ENCODE measurements at regions not wholly inside any gene's neighbourhood (a gene's known extent, or its start where the extent isn't known, plus 50 kb on each side); places are given as distances from the start of the nearest gene placed in this dataset.
"Not testable (repeated sequence)": the region's sequence is repeated elsewhere in the genome, so short reads cannot be mapped to it uniquely, and the experiment has no call there.

GRCh38 chr10:3395458-3395861, 222.9 kb upstream of the PITRM1 start:
- peaks cover 36% of the 10 kb centered on the region for H3K27me3 Mint-ChIP-seq
- CTCF ChIA-PET, result interaction anchor here (1.2 kb wide), 1 partner anchor 1371 kb away, joined by 3 read pairs; no protein-coding TSS in a partner anchor
- peaks cover 2% of the 10 kb centered on the region for H3K9me3 Mint-ChIP-seq
- H3K27ac Mint-ChIP-seq, result no peak overlapping the region
- no peaks in the 10 kb centered on the region for H3K36me3 Mint-ChIP-seq
- peaks cover 14% of the 10 kb centered on the region for H3K4me1 Mint-ChIP-seq
- no peak overlapping the region for H3K4me3 Mint-ChIP-seq
- no peak for DNase-seq

DNA sequence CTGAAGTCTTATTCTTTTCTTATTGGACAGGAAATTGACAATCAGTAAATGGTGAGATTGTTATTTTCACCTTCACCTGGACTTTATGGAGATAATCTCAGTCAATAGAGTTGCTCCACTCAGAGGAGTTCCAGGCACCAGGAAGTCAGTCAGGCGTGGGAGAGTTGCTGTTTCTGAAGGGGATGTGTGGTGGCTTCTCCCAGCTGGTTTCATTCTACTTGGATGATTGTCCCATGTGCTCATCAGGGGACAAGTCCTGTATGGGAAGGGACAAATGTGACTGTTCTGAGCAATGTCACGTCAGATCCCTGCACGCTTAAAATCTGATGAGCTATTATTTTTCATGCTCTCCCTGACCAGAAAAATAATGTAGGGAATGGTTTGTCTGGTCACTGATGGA, 222.5 kb upstream of the PITRM1 start:
- Mint-ChIP-seq H3K9me3 (peaks cover 2% of the 10 kb centered on the region), H3K36me3 (no peaks in the 10 kb centered on the region), H3K27me3 (peaks cover 37% of the 10 kb centered on the region), H3K4me3 (no peak overlapping the region), H3K27ac (no peak overlapping the region), H3K4me1 (peaks cover 14% of the 10 kb centered on the region)
- CTCF ChIA-PET, result interaction anchor here (1.2 kb wide), 1 partner anchor 1371 kb away, joined by 3 read pairs; no protein-coding TSS in a partner anchor
- no peak for DNase-seq

GRCh38 chr10:3393958-3394357, 221.4 kb upstream of the PITRM1 start:
- Mint-ChIP-seq H3K9me3 (peaks cover 2% of the 10 kb centered on the region), H3K4me1 (peaks cover 6% of the 10 kb centered on the region), H3K36me3 (no peaks in the 10 kb centered on the region), H3K27ac (no peak overlapping the region), H3K27me3 (peaks cover 41% of the 10 kb centered on the region), H3K4me3 (no peak overlapping the region)
- CTCF ChIA-PET, result no interaction called here
- no peak for DNase-seq

- H3K4me3 Mint-ChIP-seq, result no peak overlapping the region
- no peak overlapping the region for H3K27ac Mint-ChIP-seq
- no peak for DNase-seq
- peaks cover 2% of the 10 kb centered on the region for H3K9me3 Mint-ChIP-seq
- peaks cover 39% of the 10 kb centered on the region for H3K27me3 Mint-ChIP-seq
- CTCF ChIA-PET, result no interaction called here
- peaks cover 2% of the 10 kb centered on the region for H3K4me1 Mint-ChIP-seq
- no peaks in the 10 kb centered on the region for H3K36me3 Mint-ChIP-seq
Measured at GRCh38 chr10:3391657-3392056, 219.1 kb upstream of the PITRM1 start.

DNA sequence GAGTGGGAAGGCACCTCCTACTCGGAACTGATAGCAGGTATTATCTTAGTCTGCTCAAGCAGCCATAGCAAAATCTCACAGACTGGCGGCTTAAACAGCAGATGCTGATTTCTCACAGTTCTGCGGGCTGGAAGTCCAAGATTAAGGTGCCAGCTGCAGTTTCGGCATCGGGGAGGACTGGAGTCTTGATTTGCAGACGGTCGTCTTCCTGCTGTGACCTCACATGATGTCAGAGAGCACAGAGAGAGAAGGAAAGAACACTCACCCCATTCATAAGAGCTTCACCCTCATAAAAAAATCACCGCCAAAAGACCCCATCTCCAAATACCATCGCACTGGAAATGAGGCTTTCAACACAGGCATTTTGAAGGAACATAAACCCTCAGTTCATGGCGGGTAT, 216.5 kb upstream of the PITRM1 start:
- CTCF ChIA-PET, result no interaction called here
- peaks cover 22% of the 10 kb centered on the region for H3K27me3 Mint-ChIP-seq
- no peaks in the 10 kb centered on the region for H3K36me3 Mint-ChIP-seq
- no peak overlapping the region for H3K27ac Mint-ChIP-seq
- no peaks in the 10 kb centered on the region for H3K4me1 Mint-ChIP-seq
- peaks cover 15% of the 10 kb centered on the region for H3K9me3 Mint-ChIP-seq
- no peak for DNase-seq
- H3K4me3 Mint-ChIP-seq, result no peak overlapping the region

- Mint-ChIP-seq H3K9me3 (peaks cover 15% of the 10 kb centered on the region), H3K36me3 (no peaks in the 10 kb centered on the region), H3K27ac (no peak overlapping the region), H3K4me1 (no peaks in the 10 kb centered on the region), H3K4me3 (no peak overlapping the region), H3K27me3 (peaks cover 23% of the 10 kb centered on the region)
- no peak for DNase-seq
- CTCF ChIA-PET, result no interaction called here
Measured at GRCh38 chr10:3385487-3385886, 212.9 kb upstream of the PITRM1 start.

GRCh38 chr10:3382092-3382491, 209.5 kb upstream of the PITRM1 start:
- CTCF ChIA-PET, result no interaction called here
- H3K36me3 Mint-ChIP-seq, result no peaks in the 10 kb centered on the region
- no peaks in the 10 kb centered on the region for H3K4me1 Mint-ChIP-seq
- no peak overlapping the region for H3K27ac Mint-ChIP-seq
- DNase-seq, result no peak
- peaks cover 25% of the 10 kb centered on the region for H3K27me3 Mint-ChIP-seq
- peaks cover 15% of the 10 kb centered on the region for H3K9me3 Mint-ChIP-seq
- H3K4me3 Mint-ChIP-seq, result no peak overlapping the region

- H3K27me3 Mint-ChIP-seq, result peaks cover 31% of the 10 kb centered on the region
- H3K27ac Mint-ChIP-seq, result no peak overlapping the region
- CTCF ChIA-PET, result no interaction called here
Measured at GRCh38 chr10:3380406-3381050, 207.9 kb upstream of the PITRM1 start.

DNA sequence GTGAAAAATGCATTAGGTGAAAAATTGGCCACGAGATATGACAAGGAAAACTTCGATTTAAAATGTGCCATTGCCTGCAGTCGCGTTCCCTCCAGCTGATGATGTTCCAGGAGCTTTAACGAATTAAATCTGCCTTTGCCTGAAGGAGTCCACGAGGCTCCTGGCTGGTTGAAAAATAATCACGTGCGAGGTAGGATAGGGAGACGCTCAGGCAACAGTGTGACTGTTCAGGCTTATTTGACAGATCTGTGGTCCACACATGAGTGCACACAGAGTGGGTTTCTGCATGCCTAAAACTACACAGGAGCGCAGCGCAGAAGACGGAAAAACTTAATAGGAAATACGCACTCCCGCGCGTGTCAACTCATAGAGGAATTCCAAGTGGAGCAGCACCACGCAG, 204.0 kb upstream of the PITRM1 start:
- Mint-ChIP-seq H3K4me1 (no peaks in the 10 kb centered on the region), H3K4me3 (no peak overlapping the region), H3K9me3 (no peaks in the 10 kb centered on the region), H3K36me3 (no peaks in the 10 kb centered on the region), H3K27ac (no peak overlapping the region), H3K27me3 (peaks cover 28% of the 10 kb centered on the region)
- CTCF ChIA-PET, result no interaction called here
- no peak for DNase-seq

More at GRCh38 chr10:3380406-3381050, 207.9 kb upstream of the PITRM1 start:
- H3K36me3 Mint-ChIP-seq, result no peaks in the 10 kb centered on the region
- no peak overlapping the region for H3K4me3 Mint-ChIP-seq
- no peaks in the 10 kb centered on the region for H3K4me1 Mint-ChIP-seq
- H3K9me3 Mint-ChIP-seq, result peaks cover 11% of the 10 kb centered on the region
- DNase-seq, result no peak

- Mint-ChIP-seq H3K4me3 (no peak overlapping the region), H3K36me3 (no peaks in the 10 kb centered on the region), H3K27me3 (peaks cover 28% of the 10 kb centered on the region), H3K4me1 (no peaks in the 10 kb centered on the region), H3K27ac (no peak overlapping the region), H3K9me3 (no peaks in the 10 kb centered on the region)
- DNase-seq, result no peak
- CTCF ChIA-PET, result no interaction called here
Measured at GRCh38 chr10:3375505-3375904, 202.9 kb upstream of the PITRM1 start.

DNA sequence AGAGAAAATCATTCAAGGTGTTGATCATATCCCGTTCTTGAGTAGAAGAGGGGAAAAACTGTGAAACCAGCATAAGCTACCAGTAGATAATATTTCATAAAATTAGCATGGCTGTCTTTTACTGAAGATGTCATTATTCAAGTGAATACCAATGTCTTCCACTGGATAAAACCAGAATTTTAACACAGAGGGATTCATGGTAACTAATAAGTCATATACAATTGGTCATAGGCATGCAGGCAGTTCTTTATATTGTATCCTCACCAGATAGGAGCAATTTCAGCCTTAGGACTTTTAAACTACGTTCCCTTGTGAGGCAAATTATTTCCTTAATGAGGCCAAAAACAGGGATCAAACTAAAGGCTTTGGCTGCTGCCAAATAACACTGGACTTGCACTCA, 202.3 kb upstream of the PITRM1 start:
- no peak overlapping the region for H3K27ac Mint-ChIP-seq
- no peak for DNase-seq
- peaks cover 28% of the 10 kb centered on the region for H3K27me3 Mint-ChIP-seq
- no peak overlapping the region for H3K4me3 Mint-ChIP-seq
- CTCF ChIA-PET, result no interaction called here
- no peaks in the 10 kb centered on the region for H3K4me1 Mint-ChIP-seq
- no peaks in the 10 kb centered on the region for H3K9me3 Mint-ChIP-seq
- H3K36me3 Mint-ChIP-seq, result no peaks in the 10 kb centered on the region

DNA sequence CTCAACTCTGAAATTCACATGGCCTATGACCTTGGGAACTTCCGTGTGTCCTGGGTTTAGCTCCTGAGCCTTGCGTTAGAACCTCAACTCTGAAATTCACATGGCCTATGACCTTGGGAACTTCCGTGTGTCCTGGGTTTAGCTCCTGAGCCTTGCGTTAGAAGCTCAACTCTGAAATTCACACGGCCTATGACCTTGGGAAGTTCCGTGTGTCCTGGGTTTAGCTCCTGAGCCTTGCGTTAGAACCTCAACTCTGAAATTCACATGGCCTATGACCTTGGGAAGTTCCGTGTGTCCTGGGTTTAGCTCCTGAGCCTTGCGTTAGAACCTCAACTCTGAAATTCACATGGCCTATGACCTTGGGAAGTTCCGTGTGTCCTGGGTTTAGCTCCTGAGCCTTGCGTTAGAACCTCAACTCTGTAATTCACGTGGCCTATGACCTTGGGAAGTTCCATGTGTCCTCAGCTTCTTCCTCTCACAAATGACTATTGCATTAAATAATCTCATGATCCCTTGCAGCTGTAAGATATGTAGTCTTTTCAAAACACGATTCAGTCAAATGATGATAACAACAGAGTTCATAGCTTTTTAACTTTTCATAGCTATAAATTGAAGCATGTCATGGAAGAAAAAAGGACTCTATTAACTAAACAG, 200.9 kb upstream of the PITRM1 start:
- not testable (repeated sequence) for H3K4me3 Mint-ChIP-seq, H3K9me3 Mint-ChIP-seq

DNA sequence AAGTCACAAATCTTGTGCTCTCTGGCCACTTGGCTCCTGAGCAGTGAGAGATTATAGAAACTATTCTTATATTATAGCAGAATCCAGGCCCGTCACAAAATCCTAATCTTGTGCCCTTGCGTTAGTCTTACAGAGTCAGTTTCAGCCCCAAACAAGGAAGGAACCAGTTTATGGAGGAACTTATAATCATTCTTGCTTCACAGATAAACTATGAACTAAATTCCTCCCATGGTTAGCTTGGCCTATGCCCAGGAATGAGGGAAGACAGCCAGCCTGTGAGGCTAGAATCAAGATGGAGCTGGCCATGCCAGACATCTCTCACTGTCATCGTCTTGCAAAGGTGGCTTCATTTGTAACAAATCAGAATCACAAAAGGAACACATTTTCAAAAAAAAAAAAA, 199.7 kb upstream of the PITRM1 start:
- H3K4me1 Mint-ChIP-seq, result no peaks in the 10 kb centered on the region
- CTCF ChIA-PET, result no interaction called here
- no peaks in the 10 kb centered on the region for H3K9me3 Mint-ChIP-seq
- H3K27me3 Mint-ChIP-seq, result peaks cover 25% of the 10 kb centered on the region
- H3K4me3 Mint-ChIP-seq, result no peak overlapping the region
- H3K27ac Mint-ChIP-seq, result no peak overlapping the region
- no peaks in the 10 kb centered on the region for H3K36me3 Mint-ChIP-seq
- DNase-seq, result no peak

More for the DNA sequence above, 200.9 kb upstream of the PITRM1 start:
- H3K4me1 Mint-ChIP-seq, H3K36me3 Mint-ChIP-seq, DNase-seq, H3K27ac Mint-ChIP-seq, CTCF ChIA-PET: not testable (repeated sequence)
- peaks cover 26% of the 10 kb centered on the region for H3K27me3 Mint-ChIP-seq

- H3K9me3 Mint-ChIP-seq, H3K4me1 Mint-ChIP-seq, H3K36me3 Mint-ChIP-seq, H3K4me3 Mint-ChIP-seq, CTCF ChIA-PET, DNase-seq, H3K27ac Mint-ChIP-seq: not testable (repeated sequence)
- peaks cover 23% of the 10 kb centered on the region for H3K27me3 Mint-ChIP-seq
Measured at GRCh38 chr10:3371624-3372023, 199.0 kb upstream of the PITRM1 start.

DNA sequence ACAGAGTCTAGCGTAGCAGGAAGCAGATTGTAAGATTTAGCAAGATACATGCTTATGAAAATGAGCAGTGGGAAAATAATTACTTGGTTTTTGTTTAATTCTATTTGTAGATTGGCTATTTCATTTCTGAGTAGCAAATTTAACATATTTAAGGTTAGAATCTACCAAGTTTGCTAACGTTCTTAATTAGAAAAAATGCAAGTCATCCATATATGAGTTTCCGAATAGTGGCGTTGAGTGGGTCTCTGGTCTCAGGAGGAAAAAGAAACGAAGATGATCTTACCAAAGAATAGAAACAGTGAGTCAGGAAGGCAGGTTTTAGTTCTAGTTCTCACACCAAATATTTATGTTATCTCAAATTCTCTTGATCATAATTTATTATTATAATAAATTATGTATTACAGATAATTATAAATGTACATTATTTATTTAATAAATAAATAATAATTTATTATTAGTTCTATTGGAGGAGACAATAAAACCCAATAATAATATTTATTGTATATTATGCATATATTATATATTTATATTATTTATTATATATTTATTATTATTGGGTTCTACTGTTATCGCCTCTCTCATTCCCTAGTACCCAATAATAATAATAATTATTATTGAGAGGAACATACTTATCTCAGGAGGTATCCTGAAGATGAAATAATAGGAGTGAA, 194.3 kb upstream of the PITRM1 start:
- CTCF ChIA-PET, result no interaction called here
- Mint-ChIP-seq H3K4me3 (no peak overlapping the region), H3K27me3 (peaks cover 18% of the 10 kb centered on the region), H3K9me3 (peaks cover 3% of the 10 kb centered on the region), H3K27ac (no peak overlapping the region), H3K4me1 (no peaks in the 10 kb centered on the region), H3K36me3 (no peaks in the 10 kb centered on the region)
- DNase-seq, result no peak

All from activated naive CD4-positive, alpha-beta T cell treated with anti-CD3 and anti-CD28 coated beads, Interleukin-2, amount 10 ng/mL, durations not matched to agents 7 days and 5 days (primary cell).